Gastroesophageal sphincter (tissue), 3 donors: ENCODE measurements at regions not wholly inside any gene's neighbourhood (a gene's known extent, or its start where the extent isn't known, plus 50 kb on each side); places are given as distances from the start of the nearest gene placed in this dataset.

Experiments used
- CTCF ChIP-seq, 4 experiments: fragments of 200-600 bp in 2 of 4; fragments of 450-650 bp in 2 of 4; sonication (generic) in 1 of 4; IDR thresholded peaks; one replicate each; pipeline ENCODE4 v1.5.1; 2017 to 2019; ENCODE audit warnings: antibody characterized with exemption in 4 of 4, mild to moderate bottlenecking in 2 of 4, moderate library complexity in 2 of 4
- EP300 ChIP-seq: sonication (generic); formaldehyde crosslinking; IDR thresholded peaks from one replicate; pipeline ENCODE4 v1.6.1; 2017; ENCODE audit warnings: antibody characterized with exemption, mild to moderate bottlenecking
- POLR2A ChIP-seq, 2 donors: fragments of 450-650 bp; IDR thresholded peaks; one replicate each; pipeline ENCODE4 v1.6.1; 2017; ENCODE audit warnings: antibody characterized with exemption in 2 of 2, mild to moderate bottlenecking in 2 of 2, moderate library complexity in 1 of 2
- POLR2AphosphoS5 ChIP-seq: sonication (generic); formaldehyde crosslinking; IDR thresholded peaks from one replicate; pipeline ENCODE4 v1.6.1; 2017; ENCODE audit warnings: antibody characterized with exemption

- TF ChIP-seq CTCF (IDR thresholded peaks at IDR 0.05) = no peak
- TF ChIP-seq POLR2A (IDR thresholded peaks at IDR 0.05) = no peak
- TF ChIP-seq EP300 = no peak
- no peak for TF ChIP-seq POLR2AphosphoS5
Observed at GRCh38 chr7:12080006-12080405, 131.1 kb upstream of the TMEM106B start.
